AG10803 (cell line): ENCODE measurements at regions not wholly inside any gene's neighbourhood (a gene's known extent, or its start where the extent isn't known, plus 50 kb on each side); places are given as distances from the start of the nearest gene placed in this dataset.

Source experiments
- DNase-seq: peaks from one replicate; pipeline ENCODE4 v3.0.0; 2010; ENCODE audit warnings: low read depth
- H3K4me3 ChIP-seq: 2 replicates; pipeline ENCODE4 v1.5.1; 2011; ENCODE audit warnings: mild to moderate bottlenecking, low read length, control low read depth
- CTCF ChIP-seq: conservative IDR thresholded peaks from 2 replicates; pipeline ENCODE4 v1.5.1; 2011; ENCODE audit warnings: mild to moderate bottlenecking, low read length, control low read depth, inconsistent platforms

- no peak for TF ChIP-seq CTCF
- DNase-seq = no peak
- H3K4me3 ChIP-seq = no peak overlapping the region
These were observed 67.1 kb downstream of the RTP5 start for GRCh38 chr2:241936457-241937133.

- no peak for DNase-seq
- TF ChIP-seq CTCF = no peak
- no peak overlapping the region for H3K4me3 ChIP-seq
These were observed 67.8 kb downstream of the RTP5 start for GRCh38 chr2:241937297-241937696.

- DNase-seq = no peak
- no peak overlapping the region for H3K4me3 ChIP-seq
- no peak for TF ChIP-seq CTCF
These were observed 70.0 kb downstream of the RTP5 start for GRCh38 chr2:241939541-241939940.

- TF ChIP-seq CTCF = no peak; the same call in 1 of the 2 replicates
- no peak overlapping the region for H3K4me3 ChIP-seq
- no peak for DNase-seq
These were observed 70.8 kb downstream of the RTP5 start for GRCh38 chr2:241940329-241940728.

GRCh38 chr2:241941691-241942301 is 72.3 kb downstream of the RTP5 start:
- TF ChIP-seq CTCF = no peak
- no peak for DNase-seq
- no peak overlapping the region for H3K4me3 ChIP-seq

- peak; percentile 7 for DNase-seq
- no peak overlapping the region for H3K4me3 ChIP-seq
- TF ChIP-seq CTCF = no peak
These were observed 73.1 kb downstream of the RTP5 start for GRCh38 chr2:241942416-241943208.
